LHCN-M2 (cell line): ENCODE measurements at regions not wholly inside any gene's neighbourhood (a gene's known extent, or its start where the extent isn't known, plus 50 kb on each side); places are given as distances from the start of the nearest gene placed in this dataset.
A peak's percentile ranks its signal among the peaks of the same experiment; 100 is the strongest.

Experiments
- DNase-seq: peaks from one replicate; pipeline ENCODE4 v3.0.0-alpha.2; 2012; ENCODE audit warnings: low read depth

GRCh38 chr5:141800617-141801016, 77.6 kb downstream of the PCDH1 start:
- DNase-seq = no peak

- DNase-seq = no peak
These were observed 78.6 kb downstream of the PCDH1 start for GRCh38 chr5:141799507-141800167.

GRCh38 chr5:141797425-141797824, 80.8 kb downstream of the PCDH1 start:
- no peak for DNase-seq

- no peak for DNase-seq
These were observed 82.8 kb downstream of the PCDH1 start for GRCh38 chr5:141795421-141795820.

- no peak for DNase-seq
These were observed 84.3 kb downstream of the PCDH1 start for GRCh38 chr5:141793881-141794280.

- no peak for DNase-seq
These were observed 84.8 kb downstream of the PCDH1 start for GRCh38 chr5:141793403-141793802.

- no peak for DNase-seq
These were observed 87.6 kb downstream of the PCDH1 start for GRCh38 chr5:141790630-141791029.

GRCh38 chr5:141789330-141789729, 88.9 kb downstream of the PCDH1 start:
- no peak for DNase-seq

- no peak for DNase-seq
These were observed 89.8 kb downstream of the PCDH1 start for GRCh38 chr5:141788296-141788970.

GRCh38 chr5:141787376-141787775, 90.8 kb downstream of the PCDH1 start:
- no peak for DNase-seq

- DNase-seq = no peak
These were observed 91.5 kb downstream of the PCDH1 start for GRCh38 chr5:141786700-141787099.

- no peak for DNase-seq
These were observed 92.5 kb downstream of the PCDH1 start for GRCh38 chr5:141785711-141786110.

GRCh38 chr5:141785135-141785534, 93.1 kb downstream of the PCDH1 start:
- no peak for DNase-seq

GRCh38 chr5:141784529-141784928, 93.7 kb downstream of the PCDH1 start:
- no peak for DNase-seq

GRCh38 chr5:141783947-141784296, 94.3 kb downstream of the PCDH1 start:
- no peak for DNase-seq

GRCh38 chr5:141783005-141783946, 94.9 kb downstream of the PCDH1 start:
- peak; percentile 21 for DNase-seq

GRCh38 chr5:141781910-141782309, 96.3 kb downstream of the PCDH1 start:
- no peak for DNase-seq

- no peak for DNase-seq
These were observed 97.0 kb downstream of the PCDH1 start for GRCh38 chr5:141780952-141781781.

GRCh38 chr5:141780240-141780951, 97.8 kb downstream of the PCDH1 start:
- no peak for DNase-seq

GRCh38 chr5:141779503-141779973, 97.5 kb upstream of the ARAP3 start:
- DNase-seq = no peak

- DNase-seq = no peak
These were observed 96.7 kb upstream of the ARAP3 start for GRCh38 chr5:141778683-141779082.
